HG02852 (cell line): ENCODE measurements at regions not wholly inside any gene's neighbourhood (a gene's known extent, or its start where the extent isn't known, plus 50 kb on each side); places are given as distances from the start of the nearest gene placed in this dataset.
A peak's percentile ranks its signal among the peaks of the same experiment; 100 is the strongest.
"Not testable (repeated sequence)": the region's sequence is repeated elsewhere in the genome, so short reads cannot be mapped to it uniquely, and the experiment has no call there.

Source experiments
- ATAC-seq: cut with Tn5 transposase; IDR thresholded peaks from one replicate; pipeline ENCODE4 v1.9.1; 2021; ENCODE audit warnings: mild to moderate bottlenecking, moderate library complexity; ENCODE audit not compliant: unreplicated experiment

GRCh38 chr20:51131811-51132210 lies 108.9 kb upstream of the KCNG1 start:
- ATAC-seq, result no peak

DNA sequence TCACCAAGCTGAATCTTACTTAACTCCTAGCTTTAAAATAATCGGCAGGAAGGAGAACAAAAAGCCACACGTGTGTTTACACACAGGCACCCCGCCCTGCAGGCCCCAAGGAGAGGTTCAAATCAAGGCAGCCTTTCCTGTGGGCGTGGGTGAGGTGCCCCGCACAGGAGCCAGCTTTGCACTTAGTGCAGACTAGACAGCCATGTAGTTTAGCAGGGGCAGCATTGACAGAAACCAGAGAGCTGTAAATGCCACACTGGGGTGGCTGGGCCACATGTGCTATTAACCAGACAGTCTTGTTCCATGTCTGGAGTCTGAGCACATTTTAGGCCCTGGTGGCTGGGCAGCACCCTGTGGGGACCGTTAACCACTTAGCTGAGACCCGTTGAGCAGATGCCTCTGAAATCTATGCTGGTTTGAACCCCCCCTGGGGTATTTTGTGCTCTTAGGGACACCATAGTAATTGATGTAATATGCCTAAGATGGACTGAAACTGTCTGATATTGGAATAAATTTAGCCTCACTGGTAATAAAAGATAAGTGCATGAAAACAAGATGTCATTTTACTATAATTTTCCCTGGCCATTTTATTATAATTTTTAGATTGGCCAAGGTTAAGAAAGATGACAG lies 106.4 kb upstream of the KCNG1 start:
- no peak for ATAC-seq

DNA sequence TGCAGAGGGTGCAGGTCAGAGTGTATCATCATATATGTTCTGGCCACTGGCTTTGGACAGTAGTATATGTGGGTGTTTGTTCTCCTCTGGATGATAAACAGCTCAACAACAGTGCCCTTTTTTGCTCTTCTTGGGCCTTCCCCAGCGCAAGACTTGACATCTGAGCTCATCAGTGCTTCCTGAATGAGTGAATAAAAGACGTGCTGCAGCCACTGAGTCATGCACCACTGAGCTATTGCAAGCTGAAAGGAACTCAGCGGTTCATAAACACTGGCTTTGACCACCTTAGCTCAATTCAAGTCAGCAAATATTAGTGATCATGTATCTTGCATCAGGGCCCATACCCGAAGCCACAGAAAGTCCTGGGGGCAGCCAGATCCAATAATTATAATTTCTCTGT lies 105.3 kb upstream of the KCNG1 start:
- peak; percentile 71 for ATAC-seq

DNA sequence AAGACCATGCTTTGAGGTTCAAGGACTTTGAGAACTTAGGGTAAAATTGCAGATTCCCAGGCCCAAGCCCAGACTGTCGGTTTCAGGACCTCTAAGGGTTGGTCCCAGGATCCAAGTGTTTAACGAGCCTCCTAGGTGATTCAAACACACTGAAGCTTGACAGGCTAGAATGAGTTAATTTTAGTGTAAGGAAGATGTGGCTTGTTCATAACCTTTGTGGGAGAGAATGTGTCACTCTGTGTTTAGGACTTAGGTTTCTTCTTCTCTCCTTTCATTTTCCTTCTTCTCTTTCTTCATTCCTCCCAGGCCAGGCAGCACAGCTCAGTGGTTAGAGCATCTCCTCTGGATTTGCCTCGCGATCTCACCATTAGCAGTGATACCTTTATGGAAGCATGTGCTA lies 104.8 kb upstream of the KCNG1 start:
- no peak for ATAC-seq

DNA sequence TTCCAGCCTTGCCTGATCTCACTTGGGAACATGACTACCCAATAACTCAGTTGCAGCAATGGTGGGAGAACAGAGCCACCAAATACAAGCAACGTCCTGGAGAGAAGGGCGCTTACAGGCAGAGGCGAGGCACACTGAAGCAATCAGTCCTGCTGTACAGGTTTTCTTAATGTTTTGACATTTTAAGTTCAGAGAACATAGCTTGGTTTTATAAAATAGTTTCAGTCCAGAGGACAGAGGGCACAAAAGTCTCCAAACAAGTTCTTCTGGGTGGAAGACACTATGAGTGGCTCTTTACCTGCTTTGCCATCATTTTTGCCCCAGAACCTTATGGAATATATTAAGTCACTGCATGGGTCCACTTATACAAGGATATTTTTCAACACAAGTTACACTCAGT lies 103.4 kb upstream of the KCNG1 start:
- ATAC-seq, result no peak

- no peak for ATAC-seq
Measured at GRCh38 chr20:51125780-51126179, 102.9 kb upstream of the KCNG1 start.

GRCh38 chr20:51125105-51125504 lies 102.2 kb upstream of the KCNG1 start:
- ATAC-seq, result no peak

DNA sequence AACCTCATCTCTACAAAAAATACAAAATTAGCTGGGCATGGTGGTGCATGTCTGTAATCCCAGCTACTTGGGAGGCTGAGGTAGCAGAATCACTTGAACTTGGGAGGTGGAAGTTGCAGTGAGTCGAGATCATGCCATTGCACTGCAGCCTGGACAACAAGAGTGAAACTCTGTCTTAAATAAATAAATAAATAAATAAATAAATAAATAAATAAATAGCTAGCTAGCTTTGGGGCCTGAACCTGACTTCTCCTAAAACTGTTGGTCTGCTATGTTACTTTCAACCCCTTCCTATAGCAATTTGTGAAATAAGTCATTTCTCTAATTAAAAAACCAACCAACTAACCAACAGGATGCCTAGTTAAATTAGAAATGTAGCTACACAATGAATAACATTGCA lies 101.0 kb upstream of the KCNG1 start:
- not testable (repeated sequence) for ATAC-seq

GRCh38 chr20:51122931-51123658 lies 100.2 kb upstream of the KCNG1 start:
- ATAC-seq, result no peak

- no peak for ATAC-seq
Measured at GRCh38 chr20:51121901-51122412, 99.0 kb upstream of the KCNG1 start.

- ATAC-seq, result no peak
Measured at GRCh38 chr20:51121272-51121671, 98.4 kb upstream of the KCNG1 start.

DNA sequence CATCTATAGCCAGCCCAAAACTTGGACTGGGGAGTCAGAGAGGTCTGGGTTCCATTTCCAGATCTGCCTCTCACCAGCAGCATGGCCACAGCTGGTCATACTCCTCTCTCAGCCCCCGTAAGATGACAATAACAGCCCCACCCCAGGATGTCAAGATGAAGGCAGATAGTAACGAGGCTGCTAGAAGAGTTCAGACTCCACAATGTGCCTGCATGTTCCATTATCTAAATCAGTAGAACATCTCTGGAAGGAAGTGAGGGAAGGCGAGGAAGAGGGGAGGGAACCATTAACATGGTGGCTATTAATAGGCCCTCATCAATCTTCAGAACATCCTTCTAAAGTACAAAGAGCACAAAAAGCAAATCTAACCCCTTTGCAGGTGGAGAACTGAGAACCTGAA lies 98.0 kb upstream of the KCNG1 start:
- no peak for ATAC-seq

GRCh38 chr20:51120438-51120837 lies 97.5 kb upstream of the KCNG1 start:
- ATAC-seq, result no peak

- ATAC-seq, result no peak
Measured at GRCh38 chr20:51119914-51120313, 97.0 kb upstream of the KCNG1 start.

GRCh38 chr20:51118985-51119527 lies 96.1 kb upstream of the KCNG1 start:
- ATAC-seq, result no peak

GRCh38 chr20:51118216-51118615 lies 95.3 kb upstream of the KCNG1 start:
- ATAC-seq, result no peak

DNA sequence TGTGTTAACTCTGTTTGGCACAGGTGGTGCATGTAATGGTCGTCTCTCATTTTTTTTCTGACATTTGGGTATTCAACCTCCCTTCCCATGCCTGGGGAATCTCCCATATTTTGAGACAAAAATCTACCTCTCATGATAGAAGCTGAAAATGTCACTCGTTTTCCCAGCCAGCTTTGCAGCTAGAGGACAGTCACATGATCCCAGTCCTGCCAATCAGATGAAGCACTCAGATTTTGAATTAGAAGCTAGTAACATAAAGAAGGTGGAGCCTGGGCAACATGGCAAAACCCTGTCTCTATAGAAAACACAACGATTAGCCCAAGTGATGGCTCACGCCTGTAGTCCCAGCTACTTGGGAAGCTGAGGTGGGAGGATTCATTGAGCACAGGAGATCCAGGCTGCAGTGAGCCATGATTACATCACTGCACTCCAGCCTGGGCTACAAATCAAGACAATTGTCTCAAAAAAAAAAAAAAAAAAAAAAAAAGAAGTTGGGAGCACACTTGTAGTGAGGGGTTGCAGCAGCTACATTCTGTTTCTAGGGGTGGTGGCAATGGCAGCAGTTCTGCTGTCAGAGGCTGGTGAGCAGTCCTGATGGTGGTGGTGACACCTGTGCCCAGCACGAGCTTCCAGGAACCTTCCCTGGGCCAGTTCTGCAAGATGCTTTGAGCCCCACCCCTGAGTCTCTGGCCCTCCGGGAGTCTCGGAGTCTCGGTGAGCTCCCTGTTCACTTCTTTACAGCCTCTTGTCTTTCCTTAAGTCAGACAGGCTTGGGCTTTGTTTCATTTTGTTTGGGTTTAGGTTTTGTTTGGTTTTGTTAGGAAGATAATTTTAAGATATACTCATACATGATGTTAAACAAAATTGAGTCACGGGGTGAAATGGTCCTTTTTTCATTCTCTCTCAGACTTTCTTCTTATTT lies 94.1 kb upstream of the KCNG1 start:
- no peak for ATAC-seq

DNA sequence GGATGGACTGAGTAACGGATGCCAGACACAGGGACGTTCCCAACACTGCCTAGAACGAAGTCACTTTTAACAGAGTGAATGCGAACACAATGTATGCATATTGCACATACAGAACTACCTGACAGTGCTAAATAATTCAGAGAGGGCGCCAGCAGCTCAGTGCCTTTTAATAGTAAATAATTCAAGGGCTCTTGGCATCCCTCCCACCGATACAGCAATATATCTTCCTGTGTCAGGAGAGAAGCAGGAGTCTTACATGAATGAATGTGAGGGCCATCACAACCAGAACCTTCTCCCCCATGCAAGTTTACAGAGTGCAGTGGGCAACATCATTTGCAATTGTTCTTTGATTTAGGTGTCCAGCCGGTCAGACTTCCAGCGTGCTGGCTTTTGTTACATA lies 88.4 kb upstream of the KCNG1 start:
- no peak for ATAC-seq

DNA sequence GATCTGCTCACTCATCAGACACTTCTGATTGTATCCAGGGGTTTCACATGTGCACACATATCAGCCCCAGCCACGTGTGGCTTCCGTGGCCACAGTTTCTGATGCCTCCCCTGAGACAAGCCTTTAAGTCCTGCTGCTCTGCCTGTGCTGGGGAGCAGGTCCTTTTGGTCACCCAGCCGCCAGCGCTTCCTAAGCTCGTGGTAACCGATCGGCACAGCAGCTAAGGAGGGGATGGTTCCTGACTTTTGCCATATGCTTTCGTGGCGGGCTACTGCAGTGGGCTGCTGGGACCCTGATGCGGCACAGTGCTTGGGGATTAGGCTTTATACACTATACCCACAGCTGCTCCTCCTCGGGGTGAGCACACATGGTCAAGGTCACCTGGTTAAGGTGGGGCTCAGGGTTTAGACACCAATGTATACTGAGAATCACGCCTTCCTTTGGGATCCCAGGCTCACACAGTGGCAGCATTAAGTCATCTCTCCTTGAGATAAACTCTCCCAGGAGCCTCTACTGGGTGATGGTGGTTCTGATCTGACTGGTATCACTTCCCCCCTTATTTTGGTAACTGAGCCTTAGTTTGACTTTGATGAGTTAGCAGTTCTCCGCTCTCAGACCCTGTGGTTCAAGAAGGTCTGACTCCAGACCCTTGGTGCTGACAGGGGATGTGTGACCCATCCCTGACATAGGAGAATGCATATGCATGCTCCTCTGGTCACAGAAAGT lies 85.9 kb upstream of the KCNG1 start:
- ATAC-seq, result no peak

DNA sequence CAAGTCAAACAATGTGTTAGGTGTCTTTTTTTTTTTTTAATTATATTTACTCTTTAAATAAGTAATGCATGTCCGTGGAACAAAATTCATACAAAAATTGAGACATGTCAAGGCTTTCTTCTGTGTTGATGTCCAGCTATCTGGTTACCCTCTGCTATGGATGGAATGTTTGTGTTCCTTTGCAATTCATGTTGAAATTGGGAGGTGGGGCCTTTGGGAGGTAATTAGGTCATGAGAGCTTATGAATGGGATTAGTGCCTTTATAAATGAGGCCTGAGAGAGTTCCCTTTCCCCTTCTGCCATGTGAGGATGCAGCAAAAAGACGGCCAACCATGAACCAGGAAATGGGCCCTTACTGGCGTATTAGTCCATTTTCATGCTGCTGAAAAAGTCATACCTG lies 83.1 kb upstream of the KCNG1 start:
- ATAC-seq, result no peak
